ENCODE measurements at regions not wholly inside any gene's neighbourhood (a gene's known extent, or its start where the extent isn't known, plus 50 kb on each side); places are given as distances from the start of the nearest gene placed in this dataset.
"Not testable (repeated sequence)": the region's sequence is repeated elsewhere in the genome, so short reads cannot be mapped to it uniquely, and the experiment has no call there.

DNA sequence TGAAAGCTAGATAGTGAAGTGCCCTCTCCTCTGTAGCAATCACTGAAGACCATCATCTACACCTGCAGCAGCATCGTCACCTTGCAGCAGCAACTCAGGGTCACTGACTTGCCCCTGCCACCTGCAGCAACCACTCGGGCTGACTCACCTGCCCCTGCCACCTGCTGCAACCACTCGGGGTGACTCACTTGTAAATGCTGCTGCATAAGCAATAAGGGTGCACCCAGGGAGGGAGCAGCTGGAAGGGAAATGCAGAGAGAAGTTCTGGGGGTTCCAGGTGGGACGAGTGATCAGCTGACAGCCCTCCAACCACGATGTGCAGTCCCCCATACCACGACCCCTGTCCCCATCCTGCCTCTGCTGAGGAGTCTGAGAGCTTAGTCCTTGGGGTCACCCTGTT, 357.1 kb upstream of the SFSWAP start:
- FAIRE-seq: no peak
- DNase-seq (ENCODE audit: low spot score): no peak

DNA sequence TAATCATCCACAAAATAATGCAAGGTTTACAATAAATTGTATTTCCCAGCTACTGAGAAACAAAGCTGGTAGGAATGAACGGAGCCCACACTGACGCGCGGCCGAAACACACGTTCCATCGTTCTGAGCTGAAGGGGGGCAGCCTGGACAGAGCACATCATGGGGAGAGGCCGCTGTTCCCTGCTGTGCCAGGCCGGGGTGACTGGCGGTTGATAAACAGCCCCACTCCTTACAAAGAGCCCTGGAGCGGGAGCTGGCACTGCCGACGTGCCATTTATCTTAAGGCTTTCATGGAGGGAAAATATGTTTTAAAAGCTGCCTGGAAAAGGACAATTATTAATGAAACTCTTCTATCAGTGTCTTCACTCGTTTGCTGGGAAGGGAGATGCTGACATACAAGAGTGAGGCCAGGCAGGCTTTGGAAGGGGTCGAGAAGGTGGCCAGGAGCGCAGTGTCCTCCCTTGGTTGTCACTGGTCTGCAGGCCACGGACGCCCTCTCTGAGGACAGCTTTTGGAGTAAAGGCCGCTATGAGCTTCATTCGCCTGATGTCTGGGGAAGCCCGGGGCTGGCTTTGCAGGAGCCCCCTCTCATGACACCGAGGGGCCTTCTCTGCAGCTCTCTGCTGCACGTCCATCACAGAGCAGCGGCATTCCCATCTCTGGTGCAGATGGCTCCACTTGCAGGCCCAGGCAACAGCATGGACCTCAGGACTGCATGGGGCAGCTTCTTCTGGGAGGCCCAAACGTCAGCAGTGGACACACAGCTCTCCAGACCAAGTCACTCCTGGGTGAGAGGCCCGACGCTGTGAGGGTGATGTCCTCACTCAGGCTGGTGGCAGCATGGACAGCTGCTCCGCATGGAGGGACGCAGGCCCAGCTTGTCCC, 355.3 kb upstream of the SFSWAP start:
- DNase-seq (ENCODE audit: low spot score) (no peak), FAIRE-seq (no peak)

DNA sequence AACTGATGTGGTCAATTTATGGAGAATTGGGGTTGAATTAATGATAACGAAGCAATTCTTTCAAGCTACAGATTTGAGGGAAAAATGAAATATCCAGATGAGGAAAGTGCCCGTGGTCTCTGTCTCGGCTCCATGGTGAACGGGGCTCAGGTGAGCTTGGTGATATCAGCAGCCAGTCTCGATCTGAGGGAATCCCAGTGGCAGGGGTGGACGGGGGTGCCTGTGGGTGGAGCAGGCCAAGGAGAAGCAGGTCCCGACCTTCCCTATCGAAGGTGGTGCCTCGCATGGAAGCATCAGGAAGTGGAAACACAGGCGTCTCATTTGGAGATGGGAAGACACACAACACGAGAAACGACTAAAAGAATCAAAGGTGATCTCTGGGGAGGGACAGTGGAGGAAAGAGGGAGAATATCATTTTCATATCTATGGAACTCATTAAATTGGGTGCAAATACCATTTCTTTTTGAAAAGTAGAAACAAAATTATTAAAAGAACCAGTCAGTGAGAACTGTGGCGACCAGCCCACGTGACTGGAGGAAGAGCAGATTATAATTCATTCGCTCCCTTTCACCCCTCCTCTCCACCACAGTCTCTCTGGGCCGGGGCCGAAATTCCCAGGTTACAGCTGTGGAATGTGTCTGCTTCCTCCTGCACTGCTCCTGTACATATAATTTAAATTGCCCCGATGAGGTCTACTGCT, 354.3 kb upstream of the SFSWAP start:
- FAIRE-seq: no peak
- DNase-seq (ENCODE audit: low spot score): no peak

DNA sequence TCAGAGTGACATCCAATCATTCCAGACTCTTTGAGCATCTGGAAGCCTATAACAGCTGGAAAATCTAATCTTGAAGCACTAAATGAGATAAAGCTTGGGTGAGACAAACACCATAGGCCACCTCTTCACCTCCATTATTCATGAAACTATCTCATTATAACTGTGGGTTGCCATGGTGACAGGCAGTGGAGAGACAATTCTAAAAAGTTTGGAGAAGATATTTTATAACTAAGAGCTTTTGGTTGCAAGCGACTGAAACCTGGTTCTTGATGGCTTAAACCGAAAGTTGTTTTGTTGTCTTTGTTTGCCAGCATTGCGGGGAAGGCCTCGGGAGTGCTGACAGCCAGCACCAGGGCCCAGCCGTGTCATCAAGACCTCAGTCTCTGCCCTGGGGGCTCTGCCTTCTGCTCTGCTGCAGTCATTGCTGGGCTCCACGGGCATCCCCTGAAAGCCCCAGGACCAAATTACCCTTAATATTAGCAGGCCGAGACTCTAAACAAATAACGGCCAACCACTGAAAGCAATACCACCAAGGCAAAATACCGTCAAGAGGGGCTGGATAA, 353.6 kb upstream of the SFSWAP start:
- FAIRE-seq: no peak

DNA sequence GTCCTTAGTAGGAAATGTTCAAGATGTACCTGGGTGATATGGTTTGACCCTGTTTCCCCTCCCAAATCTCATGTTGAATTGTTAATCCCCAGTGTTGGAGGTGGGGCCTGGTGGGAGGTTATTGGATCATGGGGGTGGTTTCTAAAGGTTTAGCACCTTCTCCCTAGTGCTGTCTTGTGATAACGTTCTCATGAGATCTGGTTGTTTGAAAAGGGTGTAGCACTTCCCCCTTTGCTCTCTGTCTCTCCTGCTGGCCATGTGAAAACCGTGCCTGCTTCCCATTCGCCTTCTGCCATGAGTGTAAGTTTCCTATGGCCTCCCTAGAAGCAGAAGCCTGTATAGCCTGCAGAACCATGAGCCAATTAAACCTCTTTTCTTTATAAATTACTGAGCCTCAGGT, 353.0 kb upstream of the SFSWAP start:
- no peak for DNase-seq (ENCODE audit: low spot score)
- peak; percentile 63 for FAIRE-seq

More for the DNA sequence above, 353.6 kb upstream of the SFSWAP start:
- DNase-seq (ENCODE audit: low spot score): no peak

DNA sequence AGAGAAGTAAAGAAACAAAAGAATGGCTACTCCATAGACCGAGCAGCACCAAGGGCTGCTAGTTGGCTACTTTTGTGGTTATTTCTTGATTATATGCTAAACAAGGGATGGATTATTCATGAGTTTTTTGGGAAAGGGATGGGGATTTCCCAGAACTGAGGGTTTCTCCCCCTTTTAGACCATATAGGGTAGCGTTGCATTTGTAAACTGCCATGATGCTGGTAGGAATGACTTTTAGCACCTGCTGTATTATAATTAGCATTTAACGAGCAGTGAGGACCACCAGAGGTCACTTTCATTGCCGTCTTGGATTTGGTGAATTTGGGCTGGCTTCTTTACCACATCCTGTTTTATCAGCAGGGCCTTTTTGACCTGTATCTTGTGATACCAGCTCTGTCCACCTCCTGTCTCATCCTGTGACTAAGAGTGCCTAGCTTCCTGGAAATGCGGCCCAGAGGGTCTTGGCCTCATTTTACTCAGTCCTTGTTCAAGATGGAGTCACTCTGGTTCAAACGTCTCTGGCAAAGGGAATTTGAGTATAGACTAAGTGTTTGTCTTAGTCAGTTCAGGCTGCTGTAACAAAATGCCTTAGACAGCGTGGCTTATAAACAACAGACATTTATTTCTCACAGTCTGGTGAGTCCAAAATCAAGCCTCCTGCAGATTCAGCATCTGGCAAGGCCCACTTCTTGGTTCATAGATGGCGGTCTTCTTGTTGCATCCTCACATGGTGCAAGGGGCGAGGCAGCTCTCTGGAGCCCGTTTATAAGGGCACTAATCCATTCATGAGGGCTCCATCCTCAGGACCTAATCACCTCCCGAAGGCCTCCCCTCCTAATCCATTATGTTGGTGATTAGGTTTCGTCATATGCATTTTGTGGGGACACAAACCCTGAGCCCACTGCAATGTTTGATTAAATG, 348.3 kb upstream of the SFSWAP start:
- FAIRE-seq: no peak
- no peak for DNase-seq (ENCODE audit: low spot score)

DNA sequence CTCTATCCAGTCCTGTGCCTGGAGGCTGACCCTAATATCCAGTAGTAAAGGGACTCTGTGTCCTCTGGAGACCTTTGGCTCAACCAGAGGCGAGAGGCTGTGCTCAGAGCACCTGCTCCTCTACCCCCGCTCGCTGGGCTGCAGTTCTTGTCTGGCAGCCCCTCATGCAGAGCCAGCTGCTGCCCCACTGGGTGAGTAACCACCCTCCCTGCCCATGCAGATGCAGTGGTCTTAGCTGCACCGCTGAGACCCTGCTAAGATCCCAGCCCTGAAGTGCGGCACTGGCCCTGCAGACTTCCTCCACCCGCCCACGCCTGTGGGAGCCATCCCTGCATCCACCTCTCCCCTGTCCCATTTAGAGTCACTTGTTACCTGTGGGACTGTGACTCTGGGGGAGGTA, 347.5 kb upstream of the SFSWAP start:
- DNase-seq (ENCODE audit: low spot score) (no peak), FAIRE-seq (no peak)

DNA sequence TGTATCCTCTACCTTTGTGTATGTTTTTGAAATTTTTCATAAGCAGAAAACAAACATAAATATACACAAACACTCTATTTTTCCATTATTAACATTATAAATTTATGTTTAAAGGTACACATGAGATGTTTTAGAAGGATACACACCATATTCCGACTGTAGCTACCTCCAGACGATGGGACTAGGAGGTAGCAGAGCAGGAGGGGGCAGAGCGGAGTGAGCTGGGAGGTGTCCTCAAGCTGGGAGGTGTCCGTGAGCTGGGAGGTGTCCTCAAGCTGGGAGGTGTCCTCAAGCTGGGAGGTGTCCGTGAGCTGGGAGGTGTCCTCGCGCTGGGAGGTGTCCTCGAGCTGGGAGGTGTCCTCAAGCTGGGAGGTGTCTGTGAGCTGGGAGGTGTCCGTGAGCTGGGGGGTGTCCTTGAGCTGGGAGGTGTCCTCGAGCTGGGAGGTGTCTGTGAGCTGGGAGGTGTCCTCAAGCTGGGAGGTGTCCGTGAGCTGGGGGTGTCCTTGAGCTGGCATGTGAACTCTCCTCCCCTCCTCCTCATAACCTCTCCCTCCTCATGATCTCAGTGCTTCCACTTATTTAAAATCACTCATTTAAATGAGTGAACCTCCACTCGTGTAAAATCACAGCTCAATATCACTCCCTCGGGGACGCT, 346.9 kb upstream of the SFSWAP start:
- no peak for FAIRE-seq
- DNase-seq (ENCODE audit: low spot score): no peak

DNA sequence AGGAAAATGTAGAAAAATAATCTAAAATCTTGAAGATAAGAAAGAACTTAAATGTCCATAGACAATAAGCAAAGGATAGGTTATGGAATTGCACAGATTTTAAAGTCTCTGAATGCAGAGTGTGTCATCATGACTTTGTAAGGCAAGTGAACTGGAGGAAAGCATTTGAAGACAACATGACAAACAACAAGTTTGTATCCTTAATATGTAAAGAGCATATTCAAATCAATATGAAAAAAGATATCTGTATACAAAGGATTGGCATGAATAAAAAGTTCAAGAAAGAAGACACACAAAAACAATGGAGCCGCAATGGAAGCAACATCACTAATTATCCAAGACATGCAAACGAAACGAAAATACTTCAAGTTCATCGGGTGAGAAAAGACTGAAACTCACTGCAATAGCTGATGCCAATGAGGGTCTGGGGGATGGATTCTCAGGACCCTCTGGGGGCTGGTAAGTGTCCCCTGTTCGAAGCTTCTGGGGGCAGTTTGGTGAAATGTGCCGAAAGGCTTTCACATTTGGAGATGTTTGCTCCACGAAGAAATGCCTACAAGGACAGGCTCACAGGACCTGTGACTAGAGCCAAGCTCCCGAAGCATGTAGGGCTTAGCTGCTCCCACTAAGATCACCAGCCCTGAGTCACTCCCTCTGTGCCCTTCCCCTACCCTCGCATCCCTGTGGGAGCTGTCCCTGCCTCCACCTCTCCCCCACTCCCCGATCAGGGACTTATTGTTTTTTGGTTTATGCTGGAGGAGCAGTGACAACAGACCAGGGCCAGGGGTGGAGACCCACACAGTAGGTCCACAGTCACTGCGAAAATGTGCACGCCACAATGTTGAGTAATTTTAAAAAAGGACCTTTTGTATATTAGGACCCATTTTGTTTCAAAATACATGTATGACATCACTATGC, 345.7 kb upstream of the SFSWAP start:
- no peak for FAIRE-seq
- DNase-seq (ENCODE audit: low spot score): no peak

DNA sequence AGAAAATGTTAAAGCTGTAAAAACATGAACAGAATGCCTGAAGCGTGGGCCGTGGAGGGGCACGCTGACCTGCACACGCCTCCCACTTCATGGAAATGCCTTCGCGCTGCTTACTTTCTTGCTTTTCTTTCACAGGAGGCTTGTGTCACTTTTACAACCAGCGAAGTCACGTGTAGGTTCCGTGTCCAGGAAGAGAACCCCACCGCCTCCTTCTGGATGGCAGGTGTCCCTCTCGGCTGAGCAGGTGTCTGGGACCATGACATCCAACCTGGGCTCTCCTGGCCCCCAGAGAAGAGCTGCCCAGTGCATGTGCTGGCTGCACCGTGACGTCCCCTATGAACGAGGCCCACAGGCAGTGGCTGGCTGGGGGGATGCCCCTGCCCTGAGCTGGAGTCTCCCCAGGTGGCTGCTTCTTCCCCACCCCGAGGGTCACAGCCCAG, 345.0 kb upstream of the SFSWAP start:
- no peak for FAIRE-seq

DNA sequence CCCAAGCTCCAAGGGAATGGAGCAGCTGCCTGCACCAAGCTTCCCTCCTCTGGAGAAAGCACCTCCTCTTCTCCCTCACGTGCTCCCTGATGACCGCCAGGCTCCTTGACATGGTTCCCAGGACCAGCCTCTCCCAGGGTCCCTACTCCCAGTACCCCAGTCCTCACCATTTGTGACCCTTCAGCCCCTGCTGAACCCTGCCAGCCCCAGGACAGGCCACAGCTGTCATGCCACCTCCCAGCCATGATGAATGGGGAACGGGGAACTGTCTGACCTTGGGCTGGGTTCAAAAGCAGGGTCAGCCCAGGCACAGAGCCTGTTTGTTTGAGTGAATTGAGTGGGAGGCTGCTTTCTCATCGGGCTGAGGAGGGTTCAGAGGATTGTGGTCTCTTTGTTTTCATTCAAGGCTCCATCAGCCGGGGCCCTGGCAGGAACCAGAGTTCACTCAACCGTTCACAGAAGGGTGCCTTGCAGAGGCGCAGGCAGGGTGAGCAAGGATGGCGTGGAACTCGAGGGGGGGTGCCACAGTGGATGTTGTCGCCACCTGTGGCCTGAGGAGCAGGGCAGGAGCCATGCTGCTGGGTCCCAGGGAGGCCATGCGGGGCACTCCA, 344.5 kb upstream of the SFSWAP start:
- DNase-seq (ENCODE audit: low spot score): no peak
- no peak for FAIRE-seq

More for the DNA sequence above, 345.0 kb upstream of the SFSWAP start:
- DNase-seq (ENCODE audit: low spot score): no peak

DNA sequence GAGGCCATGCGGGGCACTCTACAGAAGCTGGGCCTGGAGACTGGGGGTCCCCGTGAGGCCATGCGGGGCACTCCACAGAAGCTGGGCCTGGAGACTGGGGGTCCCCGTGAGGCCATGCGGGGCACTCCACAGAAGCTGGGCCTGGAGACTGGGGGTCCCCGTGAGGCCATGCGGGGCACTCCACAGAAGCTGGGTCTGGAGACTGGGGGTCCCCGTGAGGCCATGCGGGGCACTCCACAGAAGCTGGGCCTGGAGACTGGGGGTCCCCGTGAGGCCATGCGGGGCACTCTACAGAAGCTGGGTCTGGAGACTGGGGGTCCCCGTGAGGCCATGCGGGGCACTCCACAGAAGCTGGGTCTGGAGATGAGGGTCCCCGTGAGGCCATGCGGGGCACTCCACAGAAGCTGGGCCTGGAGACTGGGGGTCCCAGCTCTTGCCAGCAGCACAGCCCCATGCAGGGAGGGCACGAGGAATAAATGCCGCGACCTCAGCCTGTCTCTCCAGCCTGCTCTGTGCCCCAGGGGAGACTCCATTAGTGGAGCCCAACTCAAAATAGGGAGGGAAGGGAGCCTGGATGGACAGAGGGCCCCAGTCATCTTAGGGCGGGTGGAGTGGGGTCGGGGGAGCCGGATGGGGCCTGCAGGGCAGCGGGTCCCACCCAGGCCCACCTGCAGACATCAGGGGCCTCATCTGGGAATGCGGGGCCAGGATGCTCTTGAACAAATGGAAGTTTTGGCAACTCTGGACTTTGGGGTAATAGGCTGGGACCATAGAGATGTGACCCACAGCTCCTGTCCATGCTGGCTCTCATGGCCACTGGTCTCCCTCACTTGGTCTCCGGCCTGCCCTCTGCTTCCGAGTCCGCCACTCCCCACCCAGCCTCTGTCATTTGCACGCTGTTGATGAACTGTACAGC, 343.6 kb upstream of the SFSWAP start:
- not testable (repeated sequence) for FAIRE-seq

DNA sequence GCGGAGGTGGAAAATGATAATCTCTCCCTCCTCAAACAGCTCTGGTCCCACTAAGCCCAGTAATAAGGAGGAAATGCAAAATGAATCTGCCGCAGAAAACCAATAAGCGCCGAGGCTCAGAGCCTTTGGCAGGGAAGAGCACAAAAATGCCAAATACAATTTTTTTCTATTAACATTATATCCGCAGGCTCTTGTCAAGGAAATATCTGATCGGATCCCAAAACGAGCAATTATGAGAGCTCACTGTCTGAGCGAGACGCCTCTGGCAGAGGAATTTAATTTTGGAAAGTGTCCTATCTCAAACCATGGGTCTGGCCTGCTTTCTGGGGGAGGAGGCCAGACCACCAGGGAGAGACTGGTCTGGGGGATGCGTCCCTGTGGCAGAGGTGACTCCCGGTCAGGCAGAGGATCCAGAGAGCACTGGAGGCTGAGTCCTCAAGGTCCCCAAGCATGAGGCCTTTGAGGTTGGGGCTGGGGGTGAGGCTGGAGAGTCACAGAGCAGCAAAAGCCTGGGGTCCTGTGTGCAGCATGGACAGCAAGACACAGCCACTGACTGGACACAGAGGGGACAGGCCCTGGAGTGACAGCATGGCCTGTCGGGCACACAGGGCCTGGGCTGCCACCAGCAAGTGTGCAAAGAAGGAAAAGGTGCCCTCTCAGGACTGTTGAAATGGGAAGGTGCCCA, 342.8 kb upstream of the SFSWAP start:
- FAIRE-seq (no peak), DNase-seq (ENCODE audit: low spot score) (no peak)

More for the DNA sequence above, 343.6 kb upstream of the SFSWAP start:
- not testable (repeated sequence) for DNase-seq (ENCODE audit: low spot score)

DNA sequence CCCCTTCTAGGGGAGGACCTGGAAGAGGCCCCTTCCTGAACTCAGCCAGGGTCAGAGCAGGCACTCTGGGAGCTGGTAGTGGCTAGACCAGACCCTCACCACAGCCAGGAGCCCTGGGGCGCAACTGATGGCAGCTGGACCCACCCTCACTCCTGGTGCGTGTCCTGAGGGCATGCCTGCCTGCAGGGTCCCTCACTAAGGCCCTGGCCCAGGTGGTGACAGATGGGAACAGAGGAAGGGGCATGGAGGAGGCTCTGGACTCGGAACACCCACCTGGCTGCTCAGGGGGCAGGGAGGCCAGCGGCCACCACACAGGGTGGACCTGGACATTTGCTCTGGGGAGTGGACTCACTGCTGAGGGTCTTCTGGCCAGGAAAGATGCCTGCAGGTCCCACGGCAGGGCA, 342.2 kb upstream of the SFSWAP start:
- no peak for DNase-seq (ENCODE audit: low spot score)
- FAIRE-seq: no peak

DNA sequence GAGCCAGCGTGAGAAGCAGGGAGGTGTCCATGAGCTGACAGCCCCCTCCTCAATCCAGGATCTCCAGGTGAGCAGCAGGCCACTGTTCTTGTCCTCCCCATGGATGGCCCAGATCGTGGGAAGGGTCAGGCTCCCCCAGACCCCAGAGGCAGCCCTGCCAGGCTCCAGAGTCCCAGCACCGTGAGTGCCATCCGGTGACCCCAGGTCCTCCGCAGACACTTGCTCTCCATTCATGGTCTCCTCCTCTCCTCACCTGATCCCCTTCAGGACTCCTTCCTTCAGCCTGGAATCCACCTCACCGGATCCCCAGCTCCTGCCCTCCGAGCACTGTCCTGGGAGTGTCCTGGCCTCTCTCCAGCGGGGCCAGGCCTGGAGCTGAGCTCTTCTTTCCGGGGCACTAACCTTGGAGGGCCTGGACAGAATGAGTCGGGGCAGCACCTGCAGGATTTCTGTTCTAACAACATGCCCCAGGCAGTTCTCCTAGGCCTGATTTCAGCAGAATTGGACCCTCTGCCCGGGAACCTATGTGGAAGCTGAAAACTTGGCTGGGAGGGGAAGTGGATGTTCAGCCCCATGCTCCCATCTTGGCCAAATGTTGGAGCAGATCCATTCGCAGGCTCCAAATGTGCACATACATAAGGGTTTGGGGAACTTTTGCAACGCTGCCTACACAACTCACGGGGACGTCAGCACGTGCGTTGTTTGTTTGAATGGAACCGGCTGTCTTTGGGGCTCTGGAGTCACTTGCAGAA, 341.6 kb upstream of the SFSWAP start:
- DNase-seq (ENCODE audit: low spot score) (no peak), FAIRE-seq (no peak)

DNA sequence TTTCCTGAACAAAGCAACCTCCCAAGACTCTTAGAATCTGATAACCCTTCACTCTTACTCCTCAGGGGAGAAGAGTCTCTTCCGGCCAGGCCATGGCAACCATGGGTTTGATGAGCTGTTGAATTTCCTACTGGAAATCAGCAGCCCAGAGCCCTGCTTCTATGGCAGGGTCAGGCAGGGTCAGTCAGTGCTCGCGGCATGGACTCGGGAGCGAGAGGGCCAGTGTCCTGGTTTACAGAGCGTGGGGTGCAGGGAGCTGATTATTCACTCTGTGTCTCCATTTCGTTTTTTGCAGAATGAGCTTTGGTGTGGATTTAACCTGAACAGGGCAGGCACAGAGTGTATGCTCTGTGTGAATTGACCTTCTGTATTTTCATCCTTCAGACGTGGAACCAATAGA, 340.6 kb upstream of the SFSWAP start:
- no peak for DNase-seq (ENCODE audit: low spot score)
- no peak for FAIRE-seq
